Peyer's patch (tissue), 4 donors: ENCODE measurements at regions not wholly inside any gene's neighbourhood (a gene's known extent, or its start where the extent isn't known, plus 50 kb on each side); places are given as distances from the start of the nearest gene placed in this dataset.

Experiments used
- DNase-seq, 3 donors: peaks; one replicate each; pipeline ENCODE4 v3.0.0-alpha.2; 2017 to 2019
- H3K27ac ChIP-seq, 4 donors: fragments of 200-600 bp; sonication (generic); one replicate each; pipeline ENCODE4 v1.5.1; 2016 to 2019
- H3K27me3 ChIP-seq, 2 donors: fragments of 200-600 bp; sonication (generic); one replicate each; pipeline ENCODE4 v1.5.1; 2019
- H3K36me3 ChIP-seq, 3 donors: fragments of 200-600 bp; sonication (generic); one replicate each; pipeline ENCODE4 v1.5.1; 2016 to 2019
- H3K4me1 ChIP-seq, 4 donors: fragments of 200-600 bp; sonication (generic); one replicate each; pipeline ENCODE4 v1.5.1; 2016 to 2019
- H3K4me3 ChIP-seq, 4 donors: fragments of 200-600 bp; sonication (generic); 1 replicate in 3 of 4; 2 replicates in 1 of 4; pipeline ENCODE4 v1.5.1; 2016 to 2019; ENCODE audit warnings: mild to moderate bottlenecking in 1 of 4
- H3K9me3 ChIP-seq, 4 donors: fragments of 200-600 bp; sonication (generic); one replicate each; pipeline ENCODE4 v1.5.1; 2016 to 2019; ENCODE audit warnings: mild to moderate bottlenecking in 1 of 4
- POLR2A ChIP-seq, 2 donors: fragments of 450-650 bp; IDR thresholded peaks; one replicate each; pipeline ENCODE4 v1.5.1; 2017; ENCODE audit warnings: antibody characterized with exemption in 2 of 2, mild to moderate bottlenecking in 2 of 2, moderate library complexity in 2 of 2
- TF ChIP-seq, protein P1 (sequence below), 6 experiments: fragments of 450-650 bp in 4 of 6; fragments of 200-600 bp in 2 of 6; sonication (generic) in 1 of 6; IDR thresholded peaks; one replicate each; pipeline ENCODE4 v1.5.1; 2017 to 2019; ENCODE audit warnings: antibody characterized with exemption in 6 of 6, mild to moderate bottlenecking in 3 of 6, moderate library complexity in 1 of 6

DNA sequence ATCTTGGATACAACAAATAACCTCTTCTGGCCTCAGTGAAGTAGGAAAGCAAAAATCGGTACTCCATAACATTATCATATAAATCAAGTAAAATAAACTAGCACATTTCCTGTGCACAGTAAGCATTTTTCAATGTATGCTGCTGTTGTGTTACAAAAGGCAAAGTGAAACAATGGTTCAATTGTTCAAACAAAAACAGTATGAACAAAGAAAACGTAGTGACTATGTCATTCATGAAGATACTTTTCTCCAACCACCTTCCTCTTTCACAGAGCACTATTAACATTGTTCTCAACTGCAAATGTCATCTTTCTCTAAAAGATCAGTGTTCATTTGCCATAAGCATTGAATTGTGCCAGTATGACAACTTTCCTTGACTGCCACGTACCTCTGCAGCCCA is 318.6 kb upstream of the PRDM1 start:
- TF ChIP-seq, protein P1, sequence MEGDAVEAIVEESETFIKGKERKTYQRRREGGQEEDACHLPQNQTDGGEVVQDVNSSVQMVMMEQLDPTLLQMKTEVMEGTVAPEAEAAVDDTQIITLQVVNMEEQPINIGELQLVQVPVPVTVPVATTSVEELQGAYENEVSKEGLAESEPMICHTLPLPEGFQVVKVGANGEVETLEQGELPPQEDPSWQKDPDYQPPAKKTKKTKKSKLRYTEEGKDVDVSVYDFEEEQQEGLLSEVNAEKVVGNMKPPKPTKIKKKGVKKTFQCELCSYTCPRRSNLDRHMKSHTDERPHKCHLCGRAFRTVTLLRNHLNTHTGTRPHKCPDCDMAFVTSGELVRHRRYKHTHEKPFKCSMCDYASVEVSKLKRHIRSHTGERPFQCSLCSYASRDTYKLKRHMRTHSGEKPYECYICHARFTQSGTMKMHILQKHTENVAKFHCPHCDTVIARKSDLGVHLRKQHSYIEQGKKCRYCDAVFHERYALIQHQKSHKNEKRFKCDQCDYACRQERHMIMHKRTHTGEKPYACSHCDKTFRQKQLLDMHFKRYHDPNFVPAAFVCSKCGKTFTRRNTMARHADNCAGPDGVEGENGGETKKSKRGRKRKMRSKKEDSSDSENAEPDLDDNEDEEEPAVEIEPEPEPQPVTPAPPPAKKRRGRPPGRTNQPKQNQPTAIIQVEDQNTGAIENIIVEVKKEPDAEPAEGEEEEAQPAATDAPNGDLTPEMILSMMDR (IDR thresholded peaks at IDR 0.05), result no peak
- TF ChIP-seq POLR2A (IDR thresholded peaks at IDR 0.05), result no peak
- H3K27me3 ChIP-seq, result no peaks in the 10 kb centered on the region
- no peak overlapping the region for H3K27ac ChIP-seq
- no peaks in the 10 kb centered on the region for H3K9me3 ChIP-seq
- H3K4me3 ChIP-seq, result no peak overlapping the region
- H3K4me1 ChIP-seq, result no peaks in the 10 kb centered on the region
- no peak for DNase-seq
- no peaks in the 10 kb centered on the region for H3K36me3 ChIP-seq

DNA sequence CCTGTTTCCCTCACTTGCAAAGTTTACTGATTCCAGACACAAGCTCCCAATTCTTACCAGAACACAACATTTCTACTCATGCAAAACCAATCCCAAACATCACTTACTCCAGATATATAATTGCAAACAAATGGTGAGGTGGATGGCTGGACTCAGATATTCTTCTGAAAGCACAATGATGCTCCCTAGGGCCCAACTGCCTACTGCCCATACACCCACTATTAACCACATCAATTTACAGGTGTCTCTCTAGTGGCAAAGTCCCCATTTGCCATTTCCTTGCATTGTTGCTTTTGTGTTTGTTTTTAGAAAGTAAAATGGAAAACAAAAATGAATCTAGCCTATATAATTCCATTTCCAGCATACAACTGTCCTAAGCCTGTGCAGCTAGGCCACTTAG is 320.9 kb upstream of the PRDM1 start:
- no peak for DNase-seq
- TF ChIP-seq POLR2A (IDR thresholded peaks at IDR 0.05), result no peak
- TF ChIP-seq, protein P1 (IDR thresholded peaks at IDR 0.05), result no peak
- H3K36me3 ChIP-seq, result no peaks in the 10 kb centered on the region
- H3K27ac ChIP-seq, result no peak overlapping the region
- no peaks in the 10 kb centered on the region for H3K4me1 ChIP-seq
- no peak overlapping the region for H3K4me3 ChIP-seq
- H3K27me3 ChIP-seq, result no peaks in the 10 kb centered on the region
- H3K9me3 ChIP-seq, result no peaks in the 10 kb centered on the region

DNA sequence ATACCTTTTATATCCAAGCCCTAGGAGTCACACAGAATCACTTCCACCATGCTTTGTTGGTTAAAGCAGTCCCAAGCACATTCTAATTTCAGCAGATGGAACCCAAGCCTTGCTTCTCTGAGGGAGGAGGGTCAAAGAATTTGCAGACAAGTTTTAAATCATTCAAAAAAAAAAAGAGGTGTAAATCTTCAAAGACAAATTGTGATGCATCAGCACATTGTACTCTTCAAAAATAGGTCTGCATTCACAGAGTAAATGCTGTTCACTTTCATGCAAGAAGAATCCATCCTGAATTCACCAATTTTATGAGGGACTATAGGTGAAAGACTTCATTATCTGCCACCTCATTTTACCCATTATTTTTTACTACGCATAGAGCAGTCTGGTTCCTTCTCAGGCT is 321.8 kb upstream of the PRDM1 start:
- no peaks in the 10 kb centered on the region for H3K4me1 ChIP-seq
- H3K4me3 ChIP-seq, result no peak overlapping the region
- no peaks in the 10 kb centered on the region for H3K27me3 ChIP-seq
- no peak for DNase-seq
- TF ChIP-seq POLR2A (IDR thresholded peaks at IDR 0.05), result no peak
- TF ChIP-seq, protein P1 (IDR thresholded peaks at IDR 0.05), result no peak
- H3K36me3 ChIP-seq, result no peaks in the 10 kb centered on the region
- H3K27ac ChIP-seq, result no peak overlapping the region
- no peaks in the 10 kb centered on the region for H3K9me3 ChIP-seq

DNA sequence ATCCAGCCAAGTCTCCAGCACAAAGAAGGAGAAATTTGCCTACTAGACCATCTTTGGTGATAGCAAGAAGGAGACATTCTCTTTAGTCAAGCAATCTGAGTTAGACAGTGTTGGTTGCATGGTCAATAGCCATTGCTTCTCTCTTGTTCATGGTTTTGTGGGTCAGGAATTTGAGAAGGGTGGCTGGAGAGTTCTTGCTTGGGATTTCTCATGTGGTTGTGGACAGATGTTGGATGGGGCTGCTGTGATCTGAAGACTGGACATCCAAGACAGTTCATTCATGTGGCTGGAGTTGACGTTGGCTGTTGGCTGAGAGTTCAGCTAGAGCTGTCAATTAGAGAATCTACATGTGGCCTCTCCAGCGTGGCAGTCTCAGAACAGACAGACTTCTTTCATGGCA is 322.3 kb upstream of the PRDM1 start:
- Histone ChIP-seq H3K4me3 (no peak overlapping the region), H3K27me3 (no peaks in the 10 kb centered on the region), H3K36me3 (no peaks in the 10 kb centered on the region), H3K9me3 (no peaks in the 10 kb centered on the region), H3K4me1 (no peaks in the 10 kb centered on the region), H3K27ac (no peak overlapping the region)
- TF ChIP-seq, protein P1 (IDR thresholded peaks at IDR 0.05), result no peak
- TF ChIP-seq POLR2A (IDR thresholded peaks at IDR 0.05), result no peak
- no peak for DNase-seq

DNA sequence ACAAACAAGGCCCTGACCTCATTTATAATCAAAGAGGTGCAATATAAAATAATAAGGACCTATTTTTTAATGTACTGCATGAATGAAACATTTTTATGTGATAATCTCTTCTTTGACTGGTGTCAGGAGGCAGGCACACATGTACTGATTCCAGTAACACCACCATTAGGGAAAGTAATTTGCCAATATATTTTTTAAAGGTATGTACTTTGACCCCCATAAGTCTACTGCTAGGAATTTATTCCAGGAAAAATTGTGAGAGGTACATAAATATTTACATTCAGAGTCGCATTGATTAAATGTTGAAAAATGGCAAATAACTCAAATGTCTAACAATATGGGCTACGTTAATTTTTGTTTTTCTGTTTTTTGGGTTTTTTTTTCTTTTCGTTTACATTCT is 325.4 kb upstream of the PRDM1 start:
- H3K27me3 ChIP-seq, result no peaks in the 10 kb centered on the region
- no peaks in the 10 kb centered on the region for H3K36me3 ChIP-seq
- no peak overlapping the region for H3K4me3 ChIP-seq
- TF ChIP-seq, protein P1 (IDR thresholded peaks at IDR 0.05), result no peak
- TF ChIP-seq POLR2A (IDR thresholded peaks at IDR 0.05), result no peak
- no peaks in the 10 kb centered on the region for H3K4me1 ChIP-seq
- H3K27ac ChIP-seq, result no peak overlapping the region
- no peaks in the 10 kb centered on the region for H3K9me3 ChIP-seq
- DNase-seq, result no peak

DNA sequence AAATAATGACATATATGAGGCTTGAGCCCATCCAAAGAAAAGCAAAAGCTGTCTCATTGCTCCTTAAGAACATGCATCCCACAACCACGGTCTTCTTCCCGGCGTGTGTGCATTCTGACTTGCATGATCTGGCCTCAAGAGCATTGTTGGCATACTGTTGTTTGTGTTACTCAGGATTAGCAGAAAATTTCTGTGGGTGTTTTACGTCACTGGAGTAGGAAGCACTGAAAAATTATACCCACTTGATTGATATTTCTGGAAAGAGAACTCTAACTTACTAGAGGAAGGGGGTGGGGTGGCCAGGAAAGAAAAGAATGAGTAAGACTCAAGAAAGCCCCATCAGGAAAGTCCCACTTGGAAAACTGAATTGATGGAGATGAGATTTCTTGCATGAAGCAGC is 326.2 kb upstream of the PRDM1 start:
- Histone ChIP-seq H3K27ac (no peak overlapping the region), H3K36me3 (no peaks in the 10 kb centered on the region), H3K4me3 (no peak overlapping the region), H3K27me3 (no peaks in the 10 kb centered on the region), H3K4me1 (no peaks in the 10 kb centered on the region), H3K9me3 (no peaks in the 10 kb centered on the region)
- no peak for DNase-seq
- TF ChIP-seq, protein P1 (IDR thresholded peaks at IDR 0.05), result no peak
- no peak for TF ChIP-seq POLR2A (IDR thresholded peaks at IDR 0.05)
